ENCODE measurements at regions not wholly inside any gene's neighbourhood (a gene's known extent, or its start where the extent isn't known, plus 50 kb on each side); places are given as distances from the start of the nearest gene placed in this dataset.

DNA sequence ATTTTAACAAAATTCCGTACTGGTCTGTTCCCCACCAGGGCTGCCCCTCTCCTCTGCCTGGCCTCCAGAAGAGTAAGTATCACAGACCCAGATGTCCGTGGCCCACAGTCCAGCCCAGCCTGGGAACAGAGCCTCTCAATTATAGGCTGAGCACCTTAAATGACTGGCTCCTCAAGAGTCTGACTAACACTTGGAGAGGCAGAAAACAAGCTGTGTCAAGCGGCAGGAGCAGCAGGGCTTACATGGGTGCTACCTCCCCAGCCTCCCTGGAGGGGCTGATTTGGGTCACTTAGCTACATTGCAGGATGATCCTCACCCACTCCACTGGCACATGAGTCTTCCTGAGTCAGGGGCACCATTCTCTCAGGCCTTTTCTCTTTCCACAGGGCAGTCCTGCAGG lies 209.7 kb downstream of the COPRS start:
- ATAC-seq (no peak), DNase-seq (ENCODE audit: extremely low read depth in 1 of 4, low spot score in 3 of 4) (no peak), FAIRE-seq (no peak)
- no TSS peak for BruUV-seq (replicated peaks)
- Histone ChIP-seq H3K27ac (ENCODE audit: extremely low read depth, low read depth, low read length) (no peak overlapping the region), H4K20me1 (replicated peaks; ENCODE audit: control insufficient read depth, insufficient read depth, low read length) (no peaks in the 10 kb centered on the region), H3K36me3 (ENCODE audit: control insufficient read depth, insufficient read depth, low read length) (no peaks in the 10 kb centered on the region), H3K9ac (ENCODE audit: insufficient read depth in 1 of 2, low read depth in 2 of 2, low read length in 2 of 2) (no peak overlapping the region), H3K9me3 (replicated peaks; ENCODE audit: control insufficient read depth, insufficient read depth, low read depth, low read length) (no peaks in the 10 kb centered on the region), H2AFZ (ENCODE audit: low read depth, low read length) (no peak overlapping the region), H3K9me1 (ENCODE audit: control insufficient read depth, insufficient read depth, low read length) (no peaks in the 10 kb centered on the region), H3K27me3 (ENCODE audit: control insufficient read depth in 2 of 2, insufficient read depth in 2 of 2, low read length in 2 of 2) (peaks cover 11 to 26% of the 10 kb centered on the region in 2 experiments), H3K4me1 (replicated peaks in 1 of 2; ENCODE audit: control insufficient read depth in 2 of 2, insufficient read depth in 2 of 2, low read length in 2 of 2) (no peaks in the 10 kb centered on the region), H3K79me2 (ENCODE audit: control insufficient read depth, insufficient read depth, low read length) (no peaks in the 10 kb centered on the region), H3K4me3 (no peak overlapping the region), H3K4me2 (ENCODE audit: insufficient read depth, low read length) (no peak overlapping the region)
- in situ Hi-C loops (cut with MboI), result no loop called here
- ChIA-PET CTCF (ENCODE audit: low intra/inter-chr PET ratio) (no interaction called here), POLR2A (interaction anchor here (0.6 kb wide), 1 partner anchor 368 kb away, joined by 3 read pairs; no protein-coding TSS in a partner anchor)
- TF ChIP-seq HDGF (IDR thresholded peaks at IDR 0.05), result no peak
- TF ChIP-seq CHCHD3 (CRISPR knock-in tag; IDR thresholded peaks at IDR 0.05), result no peak
- no peak for TF ChIP-seq ZFP91 (CRISPR knock-in tag; IDR thresholded peaks at IDR 0.05)
- TF ChIP-seq, protein P1, sequence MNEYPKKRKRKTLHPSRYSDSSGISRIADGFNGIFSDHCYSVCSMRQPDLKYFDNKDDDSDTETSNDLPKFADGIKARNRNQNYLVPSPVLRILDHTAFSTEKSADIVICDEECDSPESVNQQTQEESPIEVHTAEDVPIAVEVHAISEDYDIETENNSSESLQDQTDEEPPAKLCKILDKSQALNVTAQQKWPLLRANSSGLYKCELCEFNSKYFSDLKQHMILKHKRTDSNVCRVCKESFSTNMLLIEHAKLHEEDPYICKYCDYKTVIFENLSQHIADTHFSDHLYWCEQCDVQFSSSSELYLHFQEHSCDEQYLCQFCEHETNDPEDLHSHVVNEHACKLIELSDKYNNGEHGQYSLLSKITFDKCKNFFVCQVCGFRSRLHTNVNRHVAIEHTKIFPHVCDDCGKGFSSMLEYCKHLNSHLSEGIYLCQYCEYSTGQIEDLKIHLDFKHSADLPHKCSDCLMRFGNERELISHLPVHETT (CRISPR knock-in tag; conservative IDR thresholded peaks at IDR 0.05 in 1 of 2, IDR thresholded peaks at IDR 0.05 in 1 of 2), result no peak
- TF ChIP-seq SREBF1 (IDR thresholded peaks at IDR 0.05; ENCODE audit: borderline replicate concordance, low read depth, low read length), result no peak
- TF ChIP-seq KLF6 (CRISPR knock-in tag; IDR thresholded peaks at IDR 0.05; ENCODE audit: borderline replicate concordance), result no peak
- TF ChIP-seq, protein P2, sequence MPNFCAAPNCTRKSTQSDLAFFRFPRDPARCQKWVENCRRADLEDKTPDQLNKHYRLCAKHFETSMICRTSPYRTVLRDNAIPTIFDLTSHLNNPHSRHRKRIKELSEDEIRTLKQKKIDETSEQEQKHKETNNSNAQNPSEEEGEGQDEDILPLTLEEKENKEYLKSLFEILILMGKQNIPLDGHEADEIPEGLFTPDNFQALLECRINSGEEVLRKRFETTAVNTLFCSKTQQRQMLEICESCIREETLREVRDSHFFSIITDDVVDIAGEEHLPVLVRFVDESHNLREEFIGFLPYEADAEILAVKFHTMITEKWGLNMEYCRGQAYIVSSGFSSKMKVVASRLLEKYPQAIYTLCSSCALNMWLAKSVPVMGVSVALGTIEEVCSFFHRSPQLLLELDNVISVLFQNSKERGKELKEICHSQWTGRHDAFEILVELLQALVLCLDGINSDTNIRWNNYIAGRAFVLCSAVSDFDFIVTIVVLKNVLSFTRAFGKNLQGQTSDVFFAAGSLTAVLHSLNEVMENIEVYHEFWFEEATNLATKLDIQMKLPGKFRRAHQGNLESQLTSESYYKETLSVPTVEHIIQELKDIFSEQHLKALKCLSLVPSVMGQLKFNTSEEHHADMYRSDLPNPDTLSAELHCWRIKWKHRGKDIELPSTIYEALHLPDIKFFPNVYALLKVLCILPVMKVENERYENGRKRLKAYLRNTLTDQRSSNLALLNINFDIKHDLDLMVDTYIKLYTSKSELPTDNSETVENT (CRISPR knock-in tag; IDR thresholded peaks at IDR 0.05), result no peak
- TF ChIP-seq NFIC (IDR thresholded peaks at IDR 0.05), result no peak
- no peak for TF ChIP-seq DIDO1 (tag; IDR thresholded peaks at IDR 0.05; ENCODE audit: low read depth)
- no peak for TF ChIP-seq PCBP2 (IDR thresholded peaks at IDR 0.05; ENCODE audit: low read depth, low read length, poor library complexity, severe bottlenecking)
- no peak for TF ChIP-seq SP1 (CRISPR knock-in tag; IDR thresholded peaks at IDR 0.05)
- intact Hi-C loops (cut with micrococcal nuclease), result no loop called here
- WGBS (ENCODE audit: insufficient coverage, low coverage, missing lambda C conversion rate), result 0% methylated on average over 3 of the region's 3 CpGs
